ENCODE measurements at regions not wholly inside any gene's neighbourhood (a gene's known extent, or its start where the extent isn't known, plus 50 kb on each side); places are given as distances from the start of the nearest gene placed in this dataset.

DNA sequence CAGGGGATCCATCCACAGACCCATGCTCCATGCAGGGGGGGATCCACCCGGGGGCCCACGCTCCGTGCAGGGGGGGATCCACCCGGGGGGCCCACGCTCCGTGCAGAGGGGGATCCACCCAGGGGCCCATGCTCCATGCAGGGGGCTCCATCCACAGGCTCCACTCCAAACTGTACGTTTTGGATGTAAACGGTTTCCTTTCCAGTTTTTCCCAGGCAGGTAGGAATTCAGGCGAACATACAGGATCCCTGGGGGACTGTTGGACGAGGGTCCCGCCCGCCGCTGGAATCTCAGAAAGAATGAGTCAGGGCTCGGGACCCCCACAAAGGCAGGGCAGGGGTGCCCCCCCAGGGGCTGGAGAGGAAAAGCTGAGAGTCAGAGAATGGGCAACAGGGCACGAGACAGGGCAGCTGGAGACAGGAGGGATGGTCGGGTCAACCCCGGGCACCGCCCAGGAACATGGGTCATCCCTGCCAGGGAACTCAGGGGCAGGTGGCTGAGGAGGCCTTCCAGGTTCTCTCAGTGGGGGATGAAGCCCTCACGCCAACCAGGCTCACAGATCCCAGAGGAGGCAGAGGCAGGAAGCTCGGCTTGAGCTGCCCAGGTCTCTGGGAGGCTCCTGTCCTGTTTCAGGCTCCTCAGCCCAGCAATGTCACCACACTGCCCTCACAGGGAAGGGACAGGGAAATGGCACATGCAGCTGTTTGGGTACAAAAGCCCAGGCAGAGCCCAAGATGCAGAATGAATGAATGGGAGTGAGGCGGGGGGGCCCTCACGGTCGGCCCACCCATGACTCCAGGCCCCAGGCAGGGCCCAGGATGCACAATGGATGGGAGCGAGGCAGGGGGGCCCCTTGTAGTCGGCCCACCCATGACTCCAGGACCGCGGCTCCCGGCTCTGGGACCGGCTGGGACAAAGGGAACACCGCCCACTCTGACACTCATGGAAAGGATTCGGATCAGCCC is 200.2 kb downstream of the BRD1 start:
- TF ChIP-seq, protein P1, sequence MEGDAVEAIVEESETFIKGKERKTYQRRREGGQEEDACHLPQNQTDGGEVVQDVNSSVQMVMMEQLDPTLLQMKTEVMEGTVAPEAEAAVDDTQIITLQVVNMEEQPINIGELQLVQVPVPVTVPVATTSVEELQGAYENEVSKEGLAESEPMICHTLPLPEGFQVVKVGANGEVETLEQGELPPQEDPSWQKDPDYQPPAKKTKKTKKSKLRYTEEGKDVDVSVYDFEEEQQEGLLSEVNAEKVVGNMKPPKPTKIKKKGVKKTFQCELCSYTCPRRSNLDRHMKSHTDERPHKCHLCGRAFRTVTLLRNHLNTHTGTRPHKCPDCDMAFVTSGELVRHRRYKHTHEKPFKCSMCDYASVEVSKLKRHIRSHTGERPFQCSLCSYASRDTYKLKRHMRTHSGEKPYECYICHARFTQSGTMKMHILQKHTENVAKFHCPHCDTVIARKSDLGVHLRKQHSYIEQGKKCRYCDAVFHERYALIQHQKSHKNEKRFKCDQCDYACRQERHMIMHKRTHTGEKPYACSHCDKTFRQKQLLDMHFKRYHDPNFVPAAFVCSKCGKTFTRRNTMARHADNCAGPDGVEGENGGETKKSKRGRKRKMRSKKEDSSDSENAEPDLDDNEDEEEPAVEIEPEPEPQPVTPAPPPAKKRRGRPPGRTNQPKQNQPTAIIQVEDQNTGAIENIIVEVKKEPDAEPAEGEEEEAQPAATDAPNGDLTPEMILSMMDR (IDR thresholded peaks at IDR 0.05), result no peak
- Histone ChIP-seq H3K9me3 (no peaks in the 10 kb centered on the region), H3K4me3 (no peak overlapping the region), H3K4me1 (peaks cover 5% of the 10 kb centered on the region), H3K36me3 (ENCODE audit: insufficient read depth in 1 of 2, low read depth in 1 of 2) (no peaks in the 10 kb centered on the region), H3K27me3 (ENCODE audit: insufficient read depth in 3 of 3, low read length in 2 of 3) (peaks cover 0 to 26% (median 1%) of the 10 kb centered on the region in 3 donors), H3K27ac (no peak overlapping the region)
- DNase-seq (peak in 1 of 2 donors; percentile 39), ATAC-seq (peak in 1 of 4 donors; percentile 22)
- intact Hi-C loops (cut with DNase I), result no loop called here
- 47 to 54% (median 53%) methylated on average over 29 to 31 of the region's 31 CpGs for WGBS, 3 donors

DNA sequence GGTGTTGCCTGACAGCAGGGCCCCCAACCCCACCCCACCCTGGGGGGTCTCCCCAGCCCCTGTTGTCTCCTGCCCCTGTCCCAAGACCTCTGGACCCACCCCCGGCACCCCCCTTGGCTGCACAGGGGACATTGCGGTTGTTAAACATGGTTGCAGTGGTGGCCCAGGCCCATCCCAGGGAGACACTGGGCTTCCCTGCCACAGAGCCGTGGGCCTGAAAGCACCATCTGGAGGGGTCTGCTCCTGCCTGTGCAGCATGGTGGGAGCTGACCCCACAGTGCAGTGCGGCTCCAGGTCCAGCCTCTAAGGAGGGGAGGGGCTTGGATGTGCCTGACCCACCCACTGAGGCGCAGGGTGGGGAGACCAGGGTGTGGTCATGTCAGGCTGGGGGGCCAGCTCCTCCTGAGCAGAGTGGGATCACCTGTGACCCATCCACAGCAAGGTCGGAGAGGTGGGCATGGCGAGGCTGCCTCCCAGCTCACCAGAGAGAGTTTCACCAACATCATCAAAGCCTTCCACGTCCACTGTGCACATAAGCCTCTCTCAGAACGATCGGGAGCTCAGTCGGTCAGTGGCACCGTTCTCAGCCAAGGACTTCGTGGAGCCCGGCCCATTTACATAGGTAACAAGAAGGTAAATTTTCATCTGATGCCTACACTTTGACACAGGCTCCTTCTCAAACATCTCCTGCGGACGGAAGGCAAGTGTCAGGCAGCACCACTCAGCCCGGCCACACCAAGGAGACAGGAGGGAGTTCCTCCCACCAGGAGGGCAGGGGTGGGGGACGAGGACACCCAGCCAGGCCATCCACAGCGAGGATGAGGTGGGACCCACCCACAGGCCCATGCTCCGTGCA is 201.1 kb downstream of the BRD1 start:
- peaks cover 0 to 20% (median 3%) of the 10 kb centered on the region in 3 donors for H3K27me3 ChIP-seq (ENCODE audit: insufficient read depth in 3 of 3, low read length in 2 of 3)
- H3K4me3 ChIP-seq, result no peak overlapping the region
- H3K4me1 ChIP-seq, result no peaks in the 10 kb centered on the region
- H3K27ac ChIP-seq, result no peak overlapping the region
- no peaks in the 10 kb centered on the region for H3K36me3 ChIP-seq (ENCODE audit: insufficient read depth in 1 of 2, low read depth in 1 of 2)
- WGBS, 3 donors, result 82 to 88% (median 84%) methylated on average over 19 to 20 of the region's 20 CpGs
- DNase-seq (peak in 1 of 2 donors; percentile 36), ATAC-seq (no peak)
- TF ChIP-seq, protein P1 (IDR thresholded peaks at IDR 0.05), result no peak
- intact Hi-C loops (cut with DNase I), result no loop called here
- no peaks in the 10 kb centered on the region for H3K9me3 ChIP-seq

DNA sequence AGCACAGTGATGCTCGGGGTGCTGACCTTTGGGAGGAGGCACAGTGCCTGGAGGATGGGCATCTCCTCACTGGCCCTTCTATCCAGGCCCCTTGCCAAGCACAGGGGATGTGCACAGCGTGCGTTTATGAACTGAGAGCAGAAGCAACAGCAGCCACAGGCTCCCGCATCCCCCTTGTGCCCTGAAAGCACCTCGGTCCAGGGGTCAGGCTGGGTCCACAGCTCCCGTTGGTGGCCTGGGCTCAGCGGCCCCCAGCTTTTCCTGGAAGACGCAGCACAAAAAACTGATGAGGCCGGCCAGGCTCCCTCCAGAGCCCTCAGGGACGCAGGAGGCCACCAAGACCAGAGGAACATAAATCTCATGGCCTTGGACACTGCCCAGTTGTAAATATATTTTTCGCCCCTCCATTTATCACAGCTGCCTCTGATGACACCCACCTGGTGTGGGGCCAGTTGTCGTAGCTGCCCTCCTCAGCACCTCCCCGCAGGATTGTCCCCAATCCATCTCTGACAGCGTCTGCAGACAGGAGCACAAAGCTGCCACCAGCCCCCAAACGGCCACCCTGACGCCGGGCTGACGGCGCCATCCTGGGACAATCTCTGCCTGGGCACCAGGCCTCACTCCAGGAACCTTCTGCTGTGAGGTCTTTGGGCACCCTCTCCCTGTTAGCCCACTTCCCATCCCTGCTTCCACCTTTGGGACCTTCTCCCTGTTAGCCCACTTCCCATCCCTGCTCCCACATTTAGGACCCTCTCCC is 203.1 kb downstream of the BRD1 start:
- 59 to 67% (median 61%) methylated on average over 19 of the region's 19 CpGs for WGBS, 3 donors
- no peaks in the 10 kb centered on the region for H3K36me3 ChIP-seq (ENCODE audit: insufficient read depth in 1 of 2, low read depth in 1 of 2)
- TF ChIP-seq, protein P1 (IDR thresholded peaks at IDR 0.05), result no peak
- no peak overlapping the region for H3K4me3 ChIP-seq
- ATAC-seq (no peak), DNase-seq (peak; percentile 1 to 11)
- no peaks in the 10 kb centered on the region for H3K9me3 ChIP-seq
- H3K4me1 ChIP-seq, result no peaks in the 10 kb centered on the region
- intact Hi-C loops (cut with DNase I), result no loop called here
- H3K27ac ChIP-seq, result no peak overlapping the region
- H3K27me3 ChIP-seq (ENCODE audit: insufficient read depth in 3 of 3, low read length in 2 of 3), result peaks cover 0 to 24% (median 5%) of the 10 kb centered on the region in 3 donors

DNA sequence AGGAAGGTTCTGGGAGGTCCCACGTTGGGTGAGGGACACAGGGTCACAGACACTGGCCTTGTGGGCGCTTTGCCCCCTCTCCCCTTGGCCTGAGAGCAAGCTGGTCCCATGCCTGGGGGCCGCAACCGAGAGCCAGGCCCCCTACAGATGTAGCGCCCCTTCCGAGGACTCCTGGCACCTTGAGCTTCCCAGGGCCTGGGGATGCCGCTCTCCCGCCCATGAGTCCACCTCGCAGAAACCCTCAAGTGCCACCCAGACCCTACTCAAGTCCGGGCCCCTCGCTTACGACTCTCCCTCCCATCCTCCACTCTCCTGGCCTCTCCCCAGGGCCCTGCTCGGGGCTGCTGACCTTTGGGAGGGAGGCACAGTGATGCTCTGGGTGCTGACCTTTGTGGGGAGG is 204.0 kb downstream of the BRD1 start:
- intact Hi-C loops (cut with DNase I), result no loop called here
- WGBS, 3 donors, result 76 to 90% (median 80%) methylated on average over 13 of the region's 13 CpGs
- Histone ChIP-seq H3K4me3 (no peak overlapping the region), H3K36me3 (ENCODE audit: insufficient read depth in 1 of 2, low read depth in 1 of 2) (no peaks in the 10 kb centered on the region), H3K4me1 (no peaks in the 10 kb centered on the region), H3K27me3 (ENCODE audit: insufficient read depth in 3 of 3, low read length in 2 of 3) (peaks cover 0 to 22% (median 5%) of the 10 kb centered on the region in 3 donors), H3K9me3 (no peaks in the 10 kb centered on the region), H3K27ac (no peak overlapping the region)
- ATAC-seq (no peak), DNase-seq (peak; percentile 2 to 38)
- TF ChIP-seq, protein P1 (IDR thresholded peaks at IDR 0.05), result no peak

All from psoas muscle (tissue), 7 donors.